ENCODE measurements at regions not wholly inside any gene's neighbourhood (a gene's known extent, or its start where the extent isn't known, plus 50 kb on each side); places are given as distances from the start of the nearest gene placed in this dataset.

DNA sequence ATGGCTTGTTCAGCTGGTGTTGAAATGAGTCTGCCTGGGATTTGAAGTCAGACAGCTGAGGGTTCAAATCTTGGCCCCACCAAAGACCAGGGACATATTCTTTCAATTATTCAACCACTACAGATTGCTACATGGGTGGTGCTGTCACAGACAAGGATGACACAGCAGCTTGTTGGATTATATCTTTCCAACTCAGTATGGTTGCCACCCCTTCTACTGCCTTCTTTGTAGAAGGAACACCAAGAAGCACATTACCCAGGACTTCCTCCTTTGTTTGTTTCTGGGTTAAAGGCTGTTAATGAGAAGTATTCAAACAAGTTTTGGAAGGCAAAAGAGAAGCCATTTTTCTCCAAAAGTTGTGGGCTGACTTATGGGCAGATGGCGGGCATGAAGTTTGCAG, 78.6 kb downstream of the COPRS start:
- TF ChIP-seq ZNF317 (CRISPR knock-in tag; IDR thresholded peaks at IDR 0.05; ENCODE audit: borderline replicate concordance, low read depth) (no peak), SOX15 (CRISPR knock-in tag; IDR thresholded peaks at IDR 0.05) (no peak), TCF7 (CRISPR knock-in tag; IDR thresholded peaks at IDR 0.05; ENCODE audit: low read depth) (no peak), EMX1 (CRISPR knock-in tag; IDR thresholded peaks at IDR 0.05) (no peak), FOXJ3 (CRISPR knock-in tag; IDR thresholded peaks at IDR 0.05; ENCODE audit: borderline replicate concordance) (no peak), NR1H2 (CRISPR knock-in tag; IDR thresholded peaks at IDR 0.05) (no peak), SMAD3 (CRISPR knock-in tag; IDR thresholded peaks at IDR 0.05; ENCODE audit: borderline replicate concordance) (no peak), JUN (CRISPR knock-in tag; IDR thresholded peaks at IDR 0.05) (no peak), MXD4 (CRISPR knock-in tag; IDR thresholded peaks at IDR 0.05; ENCODE audit: borderline replicate concordance) (no peak), FOXP1 (CRISPR knock-in tag; IDR thresholded peaks at IDR 0.05; ENCODE audit: borderline replicate concordance) (no peak), SP1 (CRISPR knock-in tag; conservative IDR thresholded peaks at IDR 0.05) (no peak)
- TF ChIP-seq, protein P1, sequence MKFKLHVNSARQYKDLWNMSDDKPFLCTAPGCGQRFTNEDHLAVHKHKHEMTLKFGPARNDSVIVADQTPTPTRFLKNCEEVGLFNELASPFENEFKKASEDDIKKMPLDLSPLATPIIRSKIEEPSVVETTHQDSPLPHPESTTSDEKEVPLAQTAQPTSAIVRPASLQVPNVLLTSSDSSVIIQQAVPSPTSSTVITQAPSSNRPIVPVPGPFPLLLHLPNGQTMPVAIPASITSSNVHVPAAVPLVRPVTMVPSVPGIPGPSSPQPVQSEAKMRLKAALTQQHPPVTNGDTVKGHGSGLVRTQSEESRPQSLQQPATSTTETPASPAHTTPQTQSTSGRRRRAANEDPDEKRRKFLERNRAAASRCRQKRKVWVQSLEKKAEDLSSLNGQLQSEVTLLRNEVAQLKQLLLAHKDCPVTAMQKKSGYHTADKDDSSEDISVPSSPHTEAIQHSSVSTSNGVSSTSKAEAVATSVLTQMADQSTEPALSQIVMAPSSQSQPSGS (CRISPR knock-in tag; IDR thresholded peaks at IDR 0.05; ENCODE audit: borderline replicate concordance, low read depth) = no peak
- TF ChIP-seq, protein P2, sequence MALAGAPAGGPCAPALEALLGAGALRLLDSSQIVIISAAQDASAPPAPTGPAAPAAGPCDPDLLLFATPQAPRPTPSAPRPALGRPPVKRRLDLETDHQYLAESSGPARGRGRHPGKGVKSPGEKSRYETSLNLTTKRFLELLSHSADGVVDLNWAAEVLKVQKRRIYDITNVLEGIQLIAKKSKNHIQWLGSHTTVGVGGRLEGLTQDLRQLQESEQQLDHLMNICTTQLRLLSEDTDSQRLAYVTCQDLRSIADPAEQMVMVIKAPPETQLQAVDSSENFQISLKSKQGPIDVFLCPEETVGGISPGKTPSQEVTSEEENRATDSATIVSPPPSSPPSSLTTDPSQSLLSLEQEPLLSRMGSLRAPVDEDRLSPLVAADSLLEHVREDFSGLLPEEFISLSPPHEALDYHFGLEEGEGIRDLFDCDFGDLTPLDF (CRISPR knock-in tag; IDR thresholded peaks at IDR 0.05) = no peak
- TF ChIP-seq, protein P3, sequence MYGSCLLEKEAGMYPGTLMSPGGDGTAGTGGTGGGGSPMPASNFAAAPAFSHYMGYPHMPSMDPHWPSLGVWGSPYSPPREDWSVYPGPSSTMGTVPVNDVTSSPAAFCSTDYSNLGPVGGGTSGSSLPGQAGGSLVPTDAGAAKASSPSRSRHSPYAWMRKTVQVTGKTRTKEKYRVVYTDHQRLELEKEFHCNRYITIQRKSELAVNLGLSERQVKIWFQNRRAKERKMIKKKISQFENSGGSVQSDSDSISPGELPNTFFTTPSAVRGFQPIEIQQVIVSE (CRISPR knock-in tag; IDR thresholded peaks at IDR 0.05; ENCODE audit: borderline replicate concordance) = no peak
- TF ChIP-seq, protein P4, sequence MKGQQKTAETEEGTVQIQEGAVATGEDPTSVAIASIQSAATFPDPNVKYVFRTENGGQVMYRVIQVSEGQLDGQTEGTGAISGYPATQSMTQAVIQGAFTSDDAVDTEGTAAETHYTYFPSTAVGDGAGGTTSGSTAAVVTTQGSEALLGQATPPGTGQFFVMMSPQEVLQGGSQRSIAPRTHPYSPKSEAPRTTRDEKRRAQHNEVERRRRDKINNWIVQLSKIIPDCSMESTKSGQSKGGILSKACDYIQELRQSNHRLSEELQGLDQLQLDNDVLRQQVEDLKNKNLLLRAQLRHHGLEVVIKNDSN (CRISPR knock-in tag; IDR thresholded peaks at IDR 0.05) = no peak
- TF ChIP-seq, protein P5, sequence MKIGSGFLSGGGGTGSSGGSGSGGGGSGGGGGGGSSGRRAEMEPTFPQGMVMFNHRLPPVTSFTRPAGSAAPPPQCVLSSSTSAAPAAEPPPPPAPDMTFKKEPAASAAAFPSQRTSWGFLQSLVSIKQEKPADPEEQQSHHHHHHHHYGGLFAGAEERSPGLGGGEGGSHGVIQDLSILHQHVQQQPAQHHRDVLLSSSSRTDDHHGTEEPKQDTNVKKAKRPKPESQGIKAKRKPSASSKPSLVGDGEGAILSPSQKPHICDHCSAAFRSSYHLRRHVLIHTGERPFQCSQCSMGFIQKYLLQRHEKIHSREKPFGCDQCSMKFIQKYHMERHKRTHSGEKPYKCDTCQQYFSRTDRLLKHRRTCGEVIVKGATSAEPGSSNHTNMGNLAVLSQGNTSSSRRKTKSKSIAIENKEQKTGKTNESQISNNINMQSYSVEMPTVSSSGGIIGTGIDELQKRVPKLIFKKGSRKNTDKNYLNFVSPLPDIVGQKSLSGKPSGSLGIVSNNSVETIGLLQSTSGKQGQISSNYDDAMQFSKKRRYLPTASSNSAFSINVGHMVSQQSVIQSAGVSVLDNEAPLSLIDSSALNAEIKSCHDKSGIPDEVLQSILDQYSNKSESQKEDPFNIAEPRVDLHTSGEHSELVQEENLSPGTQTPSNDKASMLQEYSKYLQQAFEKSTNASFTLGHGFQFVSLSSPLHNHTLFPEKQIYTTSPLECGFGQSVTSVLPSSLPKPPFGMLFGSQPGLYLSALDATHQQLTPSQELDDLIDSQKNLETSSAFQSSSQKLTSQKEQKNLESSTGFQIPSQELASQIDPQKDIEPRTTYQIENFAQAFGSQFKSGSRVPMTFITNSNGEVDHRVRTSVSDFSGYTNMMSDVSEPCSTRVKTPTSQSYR (CRISPR knock-in tag; IDR thresholded peaks at IDR 0.05) = no peak
- TF ChIP-seq, protein P6, sequence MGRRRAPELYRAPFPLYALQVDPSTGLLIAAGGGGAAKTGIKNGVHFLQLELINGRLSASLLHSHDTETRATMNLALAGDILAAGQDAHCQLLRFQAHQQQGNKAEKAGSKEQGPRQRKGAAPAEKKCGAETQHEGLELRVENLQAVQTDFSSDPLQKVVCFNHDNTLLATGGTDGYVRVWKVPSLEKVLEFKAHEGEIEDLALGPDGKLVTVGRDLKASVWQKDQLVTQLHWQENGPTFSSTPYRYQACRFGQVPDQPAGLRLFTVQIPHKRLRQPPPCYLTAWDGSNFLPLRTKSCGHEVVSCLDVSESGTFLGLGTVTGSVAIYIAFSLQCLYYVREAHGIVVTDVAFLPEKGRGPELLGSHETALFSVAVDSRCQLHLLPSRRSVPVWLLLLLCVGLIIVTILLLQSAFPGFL (CRISPR knock-in tag; IDR thresholded peaks at IDR 0.05; ENCODE audit: borderline replicate concordance) = no peak
- TF ChIP-seq, protein P7, sequence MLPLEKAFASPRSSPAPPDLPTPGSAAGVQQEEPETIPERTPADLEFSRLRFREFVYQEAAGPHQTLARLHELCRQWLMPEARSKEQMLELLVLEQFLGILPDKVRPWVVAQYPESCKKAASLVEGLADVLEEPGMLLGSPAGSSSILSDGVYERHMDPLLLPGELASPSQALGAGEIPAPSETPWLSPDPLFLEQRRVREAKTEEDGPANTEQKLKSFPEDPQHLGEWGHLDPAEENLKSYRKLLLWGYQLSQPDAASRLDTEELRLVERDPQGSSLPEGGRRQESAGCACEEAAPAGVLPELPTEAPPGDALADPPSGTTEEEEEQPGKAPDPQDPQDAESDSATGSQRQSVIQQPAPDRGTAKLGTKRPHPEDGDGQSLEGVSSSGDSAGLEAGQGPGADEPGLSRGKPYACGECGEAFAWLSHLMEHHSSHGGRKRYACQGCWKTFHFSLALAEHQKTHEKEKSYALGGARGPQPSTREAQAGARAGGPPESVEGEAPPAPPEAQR (CRISPR knock-in tag; IDR thresholded peaks at IDR 0.05) = no peak
- TF ChIP-seq, protein P8, sequence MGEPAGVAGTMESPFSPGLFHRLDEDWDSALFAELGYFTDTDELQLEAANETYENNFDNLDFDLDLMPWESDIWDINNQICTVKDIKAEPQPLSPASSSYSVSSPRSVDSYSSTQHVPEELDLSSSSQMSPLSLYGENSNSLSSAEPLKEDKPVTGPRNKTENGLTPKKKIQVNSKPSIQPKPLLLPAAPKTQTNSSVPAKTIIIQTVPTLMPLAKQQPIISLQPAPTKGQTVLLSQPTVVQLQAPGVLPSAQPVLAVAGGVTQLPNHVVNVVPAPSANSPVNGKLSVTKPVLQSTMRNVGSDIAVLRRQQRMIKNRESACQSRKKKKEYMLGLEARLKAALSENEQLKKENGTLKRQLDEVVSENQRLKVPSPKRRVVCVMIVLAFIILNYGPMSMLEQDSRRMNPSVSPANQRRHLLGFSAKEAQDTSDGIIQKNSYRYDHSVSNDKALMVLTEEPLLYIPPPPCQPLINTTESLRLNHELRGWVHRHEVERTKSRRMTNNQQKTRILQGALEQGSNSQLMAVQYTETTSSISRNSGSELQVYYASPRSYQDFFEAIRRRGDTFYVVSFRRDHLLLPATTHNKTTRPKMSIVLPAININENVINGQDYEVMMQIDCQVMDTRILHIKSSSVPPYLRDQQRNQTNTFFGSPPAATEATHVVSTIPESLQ (CRISPR knock-in tag; IDR thresholded peaks at IDR 0.05) = no peak
- Mint-ChIP-seq H3K27ac (no peak overlapping the region), H3K4me3 (no peak overlapping the region), H3K27me3 (ENCODE audit: low read depth) (peaks cover 9% of the 10 kb centered on the region; the same call in 1 of the 2 replicates), H3K36me3 (0 out of 2 replicates have a peak, but pooled peaks cover 3% of the 10 kb centered on the region), H3K4me1 (no peaks in the 10 kb centered on the region), H3K9me3 (peaks cover 29% of the 10 kb centered on the region)
- no peak for ATAC-seq
- no peak for DNase-seq (ENCODE audit: low spot score)
- ChIA-PET POLR2A (no interaction called here), CTCF (no interaction called here)

All from WTC11 (cell line).